ENCODE measurements at regions not wholly inside any gene's neighbourhood (a gene's known extent, or its start where the extent isn't known, plus 50 kb on each side); places are given as distances from the start of the nearest gene placed in this dataset.

DNA sequence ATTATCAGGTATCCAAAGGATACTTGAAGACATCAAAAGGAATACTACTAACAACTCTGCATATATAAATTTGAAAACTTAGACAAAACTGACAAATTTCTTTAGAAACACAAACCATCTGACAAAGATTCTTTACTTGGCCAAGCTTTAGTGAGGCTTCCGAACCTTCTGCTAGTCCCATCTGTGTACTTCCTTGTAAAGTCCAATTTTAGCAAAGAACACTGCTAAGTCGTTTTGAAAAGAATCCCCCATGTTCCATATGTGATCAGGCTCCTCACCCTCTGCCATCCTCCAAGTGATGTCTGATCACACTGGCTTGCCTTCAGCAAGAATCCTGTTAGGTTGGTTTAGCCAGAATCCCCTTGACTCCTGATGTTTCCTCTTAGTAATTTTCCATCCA lies 150.0 kb upstream of the ACO1 start:
- TF ChIP-seq, protein P1, sequence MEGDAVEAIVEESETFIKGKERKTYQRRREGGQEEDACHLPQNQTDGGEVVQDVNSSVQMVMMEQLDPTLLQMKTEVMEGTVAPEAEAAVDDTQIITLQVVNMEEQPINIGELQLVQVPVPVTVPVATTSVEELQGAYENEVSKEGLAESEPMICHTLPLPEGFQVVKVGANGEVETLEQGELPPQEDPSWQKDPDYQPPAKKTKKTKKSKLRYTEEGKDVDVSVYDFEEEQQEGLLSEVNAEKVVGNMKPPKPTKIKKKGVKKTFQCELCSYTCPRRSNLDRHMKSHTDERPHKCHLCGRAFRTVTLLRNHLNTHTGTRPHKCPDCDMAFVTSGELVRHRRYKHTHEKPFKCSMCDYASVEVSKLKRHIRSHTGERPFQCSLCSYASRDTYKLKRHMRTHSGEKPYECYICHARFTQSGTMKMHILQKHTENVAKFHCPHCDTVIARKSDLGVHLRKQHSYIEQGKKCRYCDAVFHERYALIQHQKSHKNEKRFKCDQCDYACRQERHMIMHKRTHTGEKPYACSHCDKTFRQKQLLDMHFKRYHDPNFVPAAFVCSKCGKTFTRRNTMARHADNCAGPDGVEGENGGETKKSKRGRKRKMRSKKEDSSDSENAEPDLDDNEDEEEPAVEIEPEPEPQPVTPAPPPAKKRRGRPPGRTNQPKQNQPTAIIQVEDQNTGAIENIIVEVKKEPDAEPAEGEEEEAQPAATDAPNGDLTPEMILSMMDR (IDR thresholded peaks at IDR 0.05; ENCODE audit: insufficient read depth, missing control alignments), result no peak
- DNase-seq (ENCODE audit: insufficient read length, low spot score) (no peak), FAIRE-seq (no peak)

DNA sequence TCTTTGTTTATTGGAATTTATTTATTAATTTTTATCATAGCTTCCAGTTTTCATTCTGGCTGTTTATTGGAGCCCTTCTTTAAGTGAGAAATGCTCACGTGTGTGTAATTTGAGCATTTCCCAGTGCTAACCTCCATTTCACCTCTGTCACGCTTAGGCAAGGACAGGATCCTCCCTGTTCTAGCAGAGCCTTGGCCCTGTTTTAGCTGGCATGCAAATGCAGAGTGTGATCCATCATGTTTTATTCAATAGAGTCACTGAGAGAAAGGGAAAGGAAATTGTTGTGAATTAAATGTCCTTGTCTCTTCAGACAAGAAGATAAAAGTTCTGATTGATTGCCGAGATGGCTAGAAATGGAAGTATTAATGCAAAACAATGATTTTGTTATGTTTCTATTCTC lies 137.3 kb upstream of the ACO1 start:
- DNase-seq (ENCODE audit: insufficient read length, low spot score), result no peak
- FAIRE-seq, result no peak
- TF ChIP-seq, protein P1 (IDR thresholded peaks at IDR 0.05; ENCODE audit: insufficient read depth, missing control alignments), result no peak

DNA sequence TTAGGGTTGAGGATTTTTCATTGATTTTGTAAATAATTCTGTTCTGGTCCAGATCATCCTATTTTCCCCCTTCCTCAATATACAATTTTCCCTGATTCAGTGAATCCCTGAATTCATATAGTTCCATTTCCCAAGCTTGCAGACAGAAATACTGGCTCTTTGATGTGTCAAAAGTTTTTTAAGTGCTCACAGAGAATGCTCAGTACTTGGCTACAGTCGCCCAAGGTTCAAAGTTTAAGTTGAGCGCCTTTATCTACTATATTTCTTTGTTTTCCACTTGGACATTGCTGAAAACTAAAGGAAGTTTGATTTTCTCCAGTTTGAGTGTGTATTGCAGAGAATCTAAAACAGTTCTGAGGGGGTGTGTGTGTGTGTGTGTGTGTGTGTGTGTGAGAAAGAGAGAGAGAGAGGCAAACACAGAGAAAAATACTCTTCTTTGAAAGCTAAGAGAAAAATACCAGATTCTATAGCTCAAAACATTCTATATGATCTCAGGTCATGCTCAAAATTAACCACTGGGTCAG lies 136.2 kb upstream of the ACO1 start:
- TF ChIP-seq, protein P1 (IDR thresholded peaks at IDR 0.05; ENCODE audit: insufficient read depth, missing control alignments), result no peak
- FAIRE-seq, result no peak
- no peak for DNase-seq (ENCODE audit: insufficient read length, low spot score)

DNA sequence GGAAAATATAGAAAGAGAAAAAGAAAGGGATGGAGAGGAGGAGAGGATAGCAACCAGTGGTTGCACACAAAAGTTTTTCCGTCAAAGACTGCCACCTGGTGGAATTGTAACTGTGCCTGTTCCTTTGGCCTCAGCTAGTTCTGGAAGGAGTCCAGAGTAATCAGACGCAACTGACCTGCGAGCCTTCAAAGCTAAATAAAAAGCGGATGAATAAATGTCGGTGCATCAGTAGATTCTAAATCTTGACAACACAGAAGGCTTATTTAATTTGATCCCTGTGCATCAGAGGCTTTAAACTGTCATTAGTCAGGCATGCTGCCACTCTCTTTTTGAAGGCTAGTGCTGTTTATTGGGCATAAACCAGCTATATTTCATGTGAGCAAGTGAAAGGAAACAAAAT lies 132.9 kb upstream of the ACO1 start:
- TF ChIP-seq, protein P1 (IDR thresholded peaks at IDR 0.05; ENCODE audit: insufficient read depth, missing control alignments), result peak; percentile 78
- FAIRE-seq, result peak; percentile 70
- DNase-seq (ENCODE audit: insufficient read length, low spot score), result peak; percentile 18

DNA sequence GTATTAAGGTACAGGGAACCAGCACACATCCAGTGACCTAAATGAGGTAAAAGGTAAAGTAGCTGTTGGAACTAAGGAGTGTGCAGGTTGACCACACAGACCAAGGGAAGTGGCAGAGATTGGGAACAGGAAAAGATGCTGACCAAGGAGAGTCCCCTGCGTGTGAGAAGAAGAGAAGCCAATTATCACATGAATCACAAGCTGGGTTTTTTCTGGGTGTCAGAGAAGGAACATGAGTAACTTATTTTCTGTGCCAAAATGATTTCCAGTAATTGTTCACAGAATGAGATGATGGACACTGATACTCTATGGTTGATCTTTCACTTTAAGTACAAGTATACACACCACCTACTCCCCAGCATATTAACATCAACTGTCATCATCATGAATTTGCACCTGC lies 130.7 kb upstream of the ACO1 start:
- TF ChIP-seq, protein P1 (IDR thresholded peaks at IDR 0.05; ENCODE audit: insufficient read depth, missing control alignments), result no peak
- DNase-seq (ENCODE audit: insufficient read length, low spot score) (no peak), FAIRE-seq (no peak)

DNA sequence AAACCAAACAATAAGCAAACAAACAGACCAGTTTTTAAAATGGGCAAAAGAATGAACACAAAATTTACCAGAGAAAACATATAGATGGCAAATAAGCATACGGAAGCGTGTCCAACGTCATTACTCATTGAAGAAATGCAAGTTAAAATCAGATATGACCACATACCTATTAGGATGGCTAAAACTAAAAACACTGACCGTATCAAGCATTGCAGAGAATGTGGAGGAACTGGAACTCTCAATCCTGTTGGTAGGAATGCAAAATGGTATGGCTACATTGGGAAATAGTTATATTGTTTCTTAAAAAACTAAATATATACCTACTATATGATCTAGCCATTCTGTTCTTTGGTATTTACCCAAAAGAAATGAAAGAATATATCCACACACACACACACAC lies 129.4 kb upstream of the ACO1 start:
- DNase-seq (ENCODE audit: insufficient read length, low spot score) (no peak), FAIRE-seq (no peak)
- TF ChIP-seq, protein P1 (IDR thresholded peaks at IDR 0.05; ENCODE audit: insufficient read depth, missing control alignments), result no peak

DNA sequence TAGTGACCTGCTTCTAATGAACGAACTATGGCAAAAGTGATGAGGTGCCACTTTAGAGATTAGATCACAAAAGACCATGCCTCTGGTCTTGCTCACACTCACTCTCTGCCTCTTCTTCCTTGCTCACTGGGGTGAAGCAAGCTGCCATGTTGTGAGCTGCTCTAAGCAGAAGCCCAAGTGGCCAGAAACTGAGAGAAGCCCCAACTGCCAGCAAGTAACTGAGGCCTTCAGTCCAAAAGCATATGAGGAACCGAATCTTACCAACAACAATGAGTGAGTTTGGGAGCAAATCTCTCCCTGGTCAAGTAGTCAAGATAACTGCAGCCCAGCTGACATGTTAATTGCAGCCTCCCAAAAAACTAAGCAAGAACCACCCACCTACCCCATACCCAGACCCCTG lies 126.0 kb upstream of the ACO1 start:
- DNase-seq (ENCODE audit: insufficient read length, low spot score) (no peak), FAIRE-seq (no peak)
- TF ChIP-seq, protein P1 (IDR thresholded peaks at IDR 0.05; ENCODE audit: insufficient read depth, missing control alignments), result no peak

Data from D721Med (cell line).